ENCODE measurements at regions not wholly inside any gene's neighbourhood (a gene's known extent, or its start where the extent isn't known, plus 50 kb on each side); places are given as distances from the start of the nearest gene placed in this dataset.
"Not testable (repeated sequence)": the region's sequence is repeated elsewhere in the genome, so short reads cannot be mapped to it uniquely, and the experiment has no call there.

- TF ChIP-seq CTCF (conservative IDR thresholded peaks at IDR 0.05; ENCODE audit: low read depth, low read length); EZH2 (IDR thresholded peaks at IDR 0.05; ENCODE audit: low read length, unreplicated experiment); EZH2phosphoT487 (IDR thresholded peaks at IDR 0.05; ENCODE audit: borderline replicate concordance, low read length): not testable (repeated sequence)
These were observed 86.4 kb upstream of the TERB2 start for GRCh38 chr15:44870125-44870524.

Measured in PC-3 (cell line).